ENCODE measurements at regions not wholly inside any gene's neighbourhood (a gene's known extent, or its start where the extent isn't known, plus 50 kb on each side); places are given as distances from the start of the nearest gene placed in this dataset.

DNA sequence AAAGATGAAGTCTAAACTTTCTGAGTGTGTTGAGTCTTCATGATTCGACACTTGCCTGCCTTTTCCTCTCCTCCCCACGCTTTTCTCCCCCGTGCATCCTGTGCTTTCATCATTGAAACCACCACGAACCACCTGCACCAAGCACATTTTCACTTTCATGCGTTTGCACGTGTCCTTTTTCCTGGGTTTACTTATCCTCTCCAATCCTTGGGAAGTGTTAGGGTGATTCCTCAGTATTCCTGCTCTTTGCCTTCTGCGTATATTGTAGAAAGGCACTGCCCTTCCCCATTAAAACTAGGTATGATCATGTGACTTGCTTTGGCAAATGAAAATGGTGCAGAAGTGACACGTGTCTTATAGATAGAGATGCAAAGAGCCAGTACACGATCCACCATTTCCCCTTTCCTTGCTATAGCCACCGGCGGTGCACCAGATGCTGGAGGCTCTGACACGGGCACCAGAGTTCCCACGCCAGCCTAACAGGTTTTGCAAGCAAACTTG is 106.6 kb downstream of the BRMS1L start:
- no peaks in the 10 kb centered on the region for H3K36me3 ChIP-seq (ENCODE audit: control insufficient read depth in 2 of 2, extremely low read depth in 1 of 2, insufficient read depth in 2 of 2, low read length in 2 of 2)
- H3K9ac ChIP-seq (replicated peaks; ENCODE audit: extremely low read depth, insufficient read depth, low read length): no peak overlapping the region
- no peak overlapping the region for H2AFZ ChIP-seq (ENCODE audit: low read depth, low read length)
- no peak overlapping the region for H3K27ac ChIP-seq (ENCODE audit: insufficient read depth, low read depth, low read length)
- CTCF ChIA-PET: no interaction called here
- no peak overlapping the region for H3K4me2 ChIP-seq (ENCODE audit: insufficient read depth, low read length)
- H3K9me3 ChIP-seq (replicated peaks; ENCODE audit: control insufficient read depth, insufficient read depth, low read length): no peaks in the 10 kb centered on the region
- no TSS peak for BruUV-seq (replicated peaks)
- peaks cover 2 to 3% of the 10 kb centered on the region in 2 experiments for H3K27me3 ChIP-seq (ENCODE audit: control insufficient read depth in 2 of 2, insufficient read depth in 2 of 2, low read length in 2 of 2)
- FAIRE-seq (no peak), DNase-seq (ENCODE audit: low read depth, low spot score) (no peak)
- no peaks in the 10 kb centered on the region for H3K79me2 ChIP-seq (ENCODE audit: control insufficient read depth, insufficient read depth, low read length)
- intact Hi-C loops (cut with micrococcal nuclease): no loop called here
- H3K9me1 ChIP-seq (replicated peaks; ENCODE audit: control insufficient read depth, extremely low read depth, insufficient read depth, low read length): no peaks in the 10 kb centered on the region
- H4K20me1 ChIP-seq (replicated peaks; ENCODE audit: control insufficient read depth, extremely low read depth, insufficient read depth, low read length): no peaks in the 10 kb centered on the region
- POLR2A ChIA-PET: no interaction called here
- H3K4me3 ChIP-seq (replicated peaks in 1 of 3; ENCODE audit: insufficient read depth in 1 of 3, low read depth in 1 of 3, low read length in 3 of 3): no peak overlapping the region
- no peak for TF ChIP-seq GATA2 (IDR thresholded peaks at IDR 0.05; ENCODE audit: insufficient read depth, insufficient read length, low read depth, low read length)
- no peak for TF ChIP-seq POLR2A (IDR thresholded peaks at IDR 0.05; ENCODE audit: low read depth, low read length)
- no peak for TF ChIP-seq MYC (IDR thresholded peaks at IDR 0.05; ENCODE audit: low read depth, low read length)
- no peaks in the 10 kb centered on the region for H3K4me1 ChIP-seq (ENCODE audit: control insufficient read depth, extremely low read depth, insufficient read depth, low read length)
- dilution Hi-C loops (cut with MboI; ENCODE audit: extremely low pct_ligation_motif_present, low sequenced_read_pairs): no loop called here

DNA sequence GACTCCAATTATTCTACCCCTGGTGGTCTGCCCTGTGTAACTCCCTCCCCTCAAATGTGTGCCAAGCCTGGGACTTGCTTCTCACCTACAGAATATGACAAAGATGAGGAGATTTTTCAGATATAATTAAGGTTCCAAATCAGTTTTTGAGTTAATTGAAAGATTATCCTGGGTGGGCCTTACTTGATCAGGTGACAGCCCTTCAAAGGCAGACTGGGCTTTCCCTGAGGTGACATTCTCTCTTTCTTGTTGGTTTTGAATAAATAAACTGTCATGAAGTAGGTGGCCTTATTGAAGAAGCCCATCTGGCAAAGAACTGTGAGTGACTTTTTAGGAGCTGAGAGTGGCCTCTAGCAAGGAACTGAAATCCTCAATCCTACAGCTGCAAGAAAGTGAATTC is 106.0 kb downstream of the BRMS1L start:
- H3K27me3 ChIP-seq (ENCODE audit: control insufficient read depth in 2 of 2, insufficient read depth in 2 of 2, low read length in 2 of 2): peaks cover 1 to 2% of the 10 kb centered on the region in 2 experiments
- ChIA-PET POLR2A (no interaction called here), CTCF (no interaction called here)
- H3K9me1 ChIP-seq (replicated peaks; ENCODE audit: control insufficient read depth, extremely low read depth, insufficient read depth, low read length): no peaks in the 10 kb centered on the region
- H3K4me3 ChIP-seq (replicated peaks in 1 of 3; ENCODE audit: insufficient read depth in 1 of 3, low read depth in 1 of 3, low read length in 3 of 3): no peak overlapping the region
- no peaks in the 10 kb centered on the region for H3K9me3 ChIP-seq (replicated peaks; ENCODE audit: control insufficient read depth, insufficient read depth, low read length)
- dilution Hi-C loops (cut with MboI; ENCODE audit: extremely low pct_ligation_motif_present, low sequenced_read_pairs) (no loop called here), intact Hi-C loops (cut with micrococcal nuclease) (no loop called here)
- BruUV-seq (replicated peaks): no TSS peak
- no peak for FAIRE-seq
- no peaks in the 10 kb centered on the region for H3K36me3 ChIP-seq (ENCODE audit: control insufficient read depth in 2 of 2, extremely low read depth in 1 of 2, insufficient read depth in 2 of 2, low read length in 2 of 2)
- no peak overlapping the region for H3K9ac ChIP-seq (replicated peaks; ENCODE audit: extremely low read depth, insufficient read depth, low read length)
- H3K79me2 ChIP-seq (ENCODE audit: control insufficient read depth, insufficient read depth, low read length): no peaks in the 10 kb centered on the region
- H3K4me2 ChIP-seq (ENCODE audit: insufficient read depth, low read length): no peak overlapping the region
- H3K27ac ChIP-seq (ENCODE audit: insufficient read depth, low read depth, low read length): no peak overlapping the region
- H3K4me1 ChIP-seq (ENCODE audit: control insufficient read depth, extremely low read depth, insufficient read depth, low read length): no peaks in the 10 kb centered on the region
- DNase-seq (ENCODE audit: low read depth, low spot score): no peak
- H4K20me1 ChIP-seq (replicated peaks; ENCODE audit: control insufficient read depth, extremely low read depth, insufficient read depth, low read length): no peaks in the 10 kb centered on the region
- TF ChIP-seq GATA2 (IDR thresholded peaks at IDR 0.05; ENCODE audit: insufficient read depth, insufficient read length, low read depth, low read length) (no peak), MYC (IDR thresholded peaks at IDR 0.05; ENCODE audit: low read depth, low read length) (no peak), POLR2AphosphoS5 (IDR thresholded peaks at IDR 0.05; ENCODE audit: insufficient read depth, low read depth, low read length) (no peak), EZH2 (IDR thresholded peaks at IDR 0.05; ENCODE audit: borderline replicate concordance, low read depth, low read length, severe bottlenecking) (no peak), POLR2A (IDR thresholded peaks at IDR 0.05; ENCODE audit: low read depth, low read length) (no peak), FOS (IDR thresholded peaks at IDR 0.05; ENCODE audit: borderline replicate concordance, insufficient read depth, low read length) (no peak), JUN (IDR thresholded peaks at IDR 0.05; ENCODE audit: borderline replicate concordance, insufficient read depth, insufficient read length, low read depth) (no peak)
- TF ChIP-seq, protein P1, sequence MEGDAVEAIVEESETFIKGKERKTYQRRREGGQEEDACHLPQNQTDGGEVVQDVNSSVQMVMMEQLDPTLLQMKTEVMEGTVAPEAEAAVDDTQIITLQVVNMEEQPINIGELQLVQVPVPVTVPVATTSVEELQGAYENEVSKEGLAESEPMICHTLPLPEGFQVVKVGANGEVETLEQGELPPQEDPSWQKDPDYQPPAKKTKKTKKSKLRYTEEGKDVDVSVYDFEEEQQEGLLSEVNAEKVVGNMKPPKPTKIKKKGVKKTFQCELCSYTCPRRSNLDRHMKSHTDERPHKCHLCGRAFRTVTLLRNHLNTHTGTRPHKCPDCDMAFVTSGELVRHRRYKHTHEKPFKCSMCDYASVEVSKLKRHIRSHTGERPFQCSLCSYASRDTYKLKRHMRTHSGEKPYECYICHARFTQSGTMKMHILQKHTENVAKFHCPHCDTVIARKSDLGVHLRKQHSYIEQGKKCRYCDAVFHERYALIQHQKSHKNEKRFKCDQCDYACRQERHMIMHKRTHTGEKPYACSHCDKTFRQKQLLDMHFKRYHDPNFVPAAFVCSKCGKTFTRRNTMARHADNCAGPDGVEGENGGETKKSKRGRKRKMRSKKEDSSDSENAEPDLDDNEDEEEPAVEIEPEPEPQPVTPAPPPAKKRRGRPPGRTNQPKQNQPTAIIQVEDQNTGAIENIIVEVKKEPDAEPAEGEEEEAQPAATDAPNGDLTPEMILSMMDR (IDR thresholded peaks at IDR 0.05; ENCODE audit: extremely low read depth in 1 of 2, insufficient read depth in 1 of 2, low read depth in 1 of 2, low read length in 2 of 2): no peak
- TF ChIP-seq, protein P2, sequence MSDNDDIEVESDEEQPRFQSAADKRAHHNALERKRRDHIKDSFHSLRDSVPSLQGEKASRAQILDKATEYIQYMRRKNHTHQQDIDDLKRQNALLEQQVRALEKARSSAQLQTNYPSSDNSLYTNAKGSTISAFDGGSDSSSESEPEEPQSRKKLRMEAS (IDR thresholded peaks at IDR 0.05; ENCODE audit: insufficient read depth, insufficient read length): no peak
- no peak overlapping the region for H2AFZ ChIP-seq (ENCODE audit: low read depth, low read length)

All from endothelial cell of umbilical vein (primary cell).